ENCODE measurements at regions not wholly inside any gene's neighbourhood (a gene's known extent, or its start where the extent isn't known, plus 50 kb on each side); places are given as distances from the start of the nearest gene placed in this dataset.

GRCh38 chr2:183671233-183671632 is 547.0 kb downstream of the NUP35 start:
- Histone ChIP-seq H3K4me2 (ENCODE audit: control insufficient read depth, extremely low read depth, insufficient read depth, low read depth, low read length) (no peak overlapping the region), H3K36me3 (ENCODE audit: control insufficient read depth in 2 of 2, extremely low read depth in 1 of 2, insufficient read depth in 2 of 2, low read length in 2 of 2) (no peaks in the 10 kb centered on the region), H3K9me1 (ENCODE audit: control insufficient read depth, extremely low read depth, insufficient read depth, low read length) (no peaks in the 10 kb centered on the region), H3K79me2 (ENCODE audit: control insufficient read depth, insufficient read depth, low read length) (no peaks in the 10 kb centered on the region), H3K27ac (ENCODE audit: control insufficient read depth, insufficient read depth, low read length) (no peak overlapping the region), H3K9me3 (ENCODE audit: control insufficient read depth, low read depth, low read length) (no peaks in the 10 kb centered on the region), H3K4me1 (ENCODE audit: control insufficient read depth, extremely low read depth, insufficient read depth, low read length) (no peaks in the 10 kb centered on the region), H4K20me1 (ENCODE audit: control insufficient read depth, extremely low read depth, insufficient read depth, low read length) (no peaks in the 10 kb centered on the region), H3K4me3 (ENCODE audit: control insufficient read depth in 2 of 3, extremely low read depth in 1 of 3, insufficient read depth in 2 of 3, low read depth in 1 of 3, low read length in 3 of 3) (no peak overlapping the region), H3K9ac (ENCODE audit: control insufficient read depth, extremely low read depth, insufficient read depth, low read length) (no peak overlapping the region), H2AFZ (ENCODE audit: control insufficient read depth, low read length) (no peak overlapping the region), H3K27me3 (ENCODE audit: control insufficient read depth, extremely low read depth, insufficient read depth, low read length) (no peaks in the 10 kb centered on the region)
- no peak for DNase-seq (ENCODE audit: low read depth, low spot score)
- no peak for FAIRE-seq
- dilution Hi-C loops (cut with MboI; ENCODE audit: extremely low pct_ligation_motif_present, low sequenced_read_pairs) = no loop called here
- TF ChIP-seq CTCF (optimal IDR thresholded peaks at IDR 0.05 in 1 of 3, IDR thresholded peaks at IDR 0.05 in 1 of 3, conservative IDR thresholded peaks at IDR 0.05 in 1 of 3; ENCODE audit: extremely low read depth in 1 of 3, insufficient read depth in 2 of 3, low read length in 3 of 3) (no peak), EZH2 (IDR thresholded peaks at IDR 0.05; ENCODE audit: low read length) (no peak)

DNA sequence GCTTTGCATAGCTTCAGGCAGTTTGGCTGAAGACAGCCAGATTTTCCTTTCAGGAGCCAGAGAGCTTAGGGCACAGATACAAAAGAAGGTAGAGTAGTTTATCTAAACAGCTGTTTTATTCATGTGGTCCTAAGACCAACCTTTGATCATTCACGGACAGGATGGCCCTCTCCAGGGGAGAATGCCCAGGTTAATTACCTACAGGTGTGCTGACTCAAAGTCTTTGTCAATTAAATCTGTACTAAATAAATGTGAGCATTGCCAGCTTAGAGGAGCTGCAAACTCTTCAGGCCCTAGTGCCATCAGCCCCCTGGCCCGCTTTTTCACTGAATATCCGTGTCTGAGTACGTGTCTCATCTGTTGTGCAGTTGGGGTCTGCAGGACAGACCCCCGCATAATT is 554.7 kb downstream of the NUP35 start:
- H3K9ac ChIP-seq (ENCODE audit: control insufficient read depth, extremely low read depth, insufficient read depth, low read length) = no peak overlapping the region
- dilution Hi-C loops (cut with MboI; ENCODE audit: extremely low pct_ligation_motif_present, low sequenced_read_pairs) = no loop called here
- no peaks in the 10 kb centered on the region for H3K79me2 ChIP-seq (ENCODE audit: control insufficient read depth, insufficient read depth, low read length)
- H3K4me3 ChIP-seq (ENCODE audit: control insufficient read depth in 2 of 3, extremely low read depth in 1 of 3, insufficient read depth in 2 of 3, low read depth in 1 of 3, low read length in 3 of 3) = no peak overlapping the region
- DNase-seq (ENCODE audit: low read depth, low spot score) (no peak), FAIRE-seq (no peak)
- no peaks in the 10 kb centered on the region for H3K9me1 ChIP-seq (ENCODE audit: control insufficient read depth, extremely low read depth, insufficient read depth, low read length)
- H4K20me1 ChIP-seq (ENCODE audit: control insufficient read depth, extremely low read depth, insufficient read depth, low read length) = no peaks in the 10 kb centered on the region
- no peak overlapping the region for H2AFZ ChIP-seq (ENCODE audit: control insufficient read depth, low read length)
- H3K27me3 ChIP-seq (ENCODE audit: control insufficient read depth, extremely low read depth, insufficient read depth, low read length) = no peaks in the 10 kb centered on the region
- TF ChIP-seq CTCF (optimal IDR thresholded peaks at IDR 0.05 in 1 of 3, IDR thresholded peaks at IDR 0.05 in 1 of 3, conservative IDR thresholded peaks at IDR 0.05 in 1 of 3; ENCODE audit: extremely low read depth in 1 of 3, insufficient read depth in 2 of 3, low read length in 3 of 3) = no peak
- TF ChIP-seq EZH2 (IDR thresholded peaks at IDR 0.05; ENCODE audit: low read length) = no peak
- no peaks in the 10 kb centered on the region for H3K36me3 ChIP-seq (ENCODE audit: control insufficient read depth in 2 of 2, extremely low read depth in 1 of 2, insufficient read depth in 2 of 2, low read length in 2 of 2)
- H3K9me3 ChIP-seq (ENCODE audit: control insufficient read depth, low read depth, low read length) = no peaks in the 10 kb centered on the region
- no peak overlapping the region for H3K27ac ChIP-seq (ENCODE audit: control insufficient read depth, insufficient read depth, low read length)
- H3K4me2 ChIP-seq (ENCODE audit: control insufficient read depth, extremely low read depth, insufficient read depth, low read depth, low read length) = no peak overlapping the region
- no peaks in the 10 kb centered on the region for H3K4me1 ChIP-seq (ENCODE audit: control insufficient read depth, extremely low read depth, insufficient read depth, low read length)

All from keratinocyte (primary cell).